ENCODE measurements at regions not wholly inside any gene's neighbourhood (a gene's known extent, or its start where the extent isn't known, plus 50 kb on each side); places are given as distances from the start of the nearest gene placed in this dataset.

DNA sequence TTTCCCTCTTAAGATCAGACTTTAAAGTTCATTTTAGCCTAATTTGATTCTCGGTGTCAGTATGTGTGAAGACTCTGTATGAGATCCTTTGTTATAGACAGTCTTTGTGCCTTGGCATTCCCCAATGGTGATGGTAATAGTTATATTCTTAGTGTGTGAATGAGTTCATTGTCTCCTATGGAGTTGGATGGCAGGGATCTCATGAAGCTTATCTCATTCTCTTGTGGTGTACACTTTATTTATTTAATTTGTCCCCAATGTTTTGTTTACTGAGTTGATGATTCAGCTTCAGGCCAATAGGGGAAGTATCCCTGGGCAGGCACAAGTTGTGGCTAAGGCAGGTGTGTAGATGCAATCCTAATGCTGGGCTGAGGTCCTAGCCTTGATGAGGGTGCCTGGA is 222.0 kb upstream of the DPPA4 start:
- Histone ChIP-seq H2AFZ (ENCODE audit: control insufficient read depth, low read depth, low read length) (no peak overlapping the region), H4K20me1 (ENCODE audit: control insufficient read depth, insufficient read depth) (no peaks in the 10 kb centered on the region), H3K36me3 (ENCODE audit: control insufficient read depth in 2 of 2, insufficient read depth in 2 of 2, low read length in 1 of 2) (no peaks in the 10 kb centered on the region), H3K4me1 (ENCODE audit: control insufficient read depth, insufficient read depth, low read length) (no peaks in the 10 kb centered on the region), H3K4me3 (no peak overlapping the region), H3K4me2 (ENCODE audit: control insufficient read depth, insufficient read depth) (no peak overlapping the region), H3K27ac (ENCODE audit: control insufficient read depth, insufficient read depth) (no peak overlapping the region), H3K79me2 (ENCODE audit: control insufficient read depth, insufficient read depth, low read length) (no peaks in the 10 kb centered on the region), H3K27me3 (replicated peaks in 1 of 2; ENCODE audit: control insufficient read depth in 2 of 2, insufficient read depth in 2 of 2, low read length in 1 of 2) (no peaks in the 10 kb centered on the region), H3K9me3 (replicated peaks; ENCODE audit: control insufficient read depth, insufficient read depth, low read length) (no peaks in the 10 kb centered on the region), H3K9ac (ENCODE audit: control insufficient read depth, insufficient read depth, low read length) (no peak overlapping the region)
- POLR2A ChIA-PET, result no interaction called here
- FAIRE-seq (no peak), ATAC-seq (no peak), DNase-seq (ENCODE audit: low read depth, low spot score) (no peak)
- intact Hi-C loops (cut with micrococcal nuclease; ENCODE audit: unreplicated experiment), result no loop called here
- 0% methylated on average over 1 of the region's 1 CpG for WGBS (ENCODE audit: insufficient coverage, insufficient replicate concordance, low lambda C conversion rate, missing lambda C conversion rate)
- in situ Hi-C loops (cut with MboI), result no loop called here
- CTCF ChIA-PET, result no interaction called here
- TF ChIP-seq NR2C1 (IDR thresholded peaks at IDR 0.05) (no peak), KLF5 (IDR thresholded peaks at IDR 0.05; ENCODE audit: partially characterized antibody) (no peak), SIN3A (IDR thresholded peaks at IDR 0.05; ENCODE audit: low read depth, low read length) (no peak), ZNF384 (IDR thresholded peaks at IDR 0.05; ENCODE audit: borderline replicate concordance, low read depth, low read length) (no peak), ATF7 (IDR thresholded peaks at IDR 0.05; ENCODE audit: low read depth) (no peak), ZNF24 (IDR thresholded peaks at IDR 0.05) (no peak)
- TF ChIP-seq, protein P1, sequence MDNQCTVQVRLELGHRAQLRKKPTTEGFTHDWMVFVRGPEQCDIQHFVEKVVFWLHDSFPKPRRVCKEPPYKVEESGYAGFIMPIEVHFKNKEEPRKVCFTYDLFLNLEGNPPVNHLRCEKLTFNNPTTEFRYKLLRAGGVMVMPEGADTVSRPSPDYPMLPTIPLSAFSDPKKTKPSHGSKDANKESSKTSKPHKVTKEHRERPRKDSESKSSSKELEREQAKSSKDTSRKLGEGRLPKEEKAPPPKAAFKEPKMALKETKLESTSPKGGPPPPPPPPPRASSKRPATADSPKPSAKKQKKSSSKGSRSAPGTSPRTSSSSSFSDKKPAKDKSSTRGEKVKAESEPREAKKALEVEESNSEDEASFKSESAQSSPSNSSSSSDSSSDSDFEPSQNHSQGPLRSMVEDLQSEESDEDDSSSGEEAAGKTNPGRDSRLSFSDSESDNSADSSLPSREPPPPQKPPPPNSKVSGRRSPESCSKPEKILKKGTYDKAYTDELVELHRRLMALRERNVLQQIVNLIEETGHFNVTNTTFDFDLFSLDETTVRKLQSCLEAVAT (IDR thresholded peaks at IDR 0.05), result no peak
- TF ChIP-seq, protein P2, sequence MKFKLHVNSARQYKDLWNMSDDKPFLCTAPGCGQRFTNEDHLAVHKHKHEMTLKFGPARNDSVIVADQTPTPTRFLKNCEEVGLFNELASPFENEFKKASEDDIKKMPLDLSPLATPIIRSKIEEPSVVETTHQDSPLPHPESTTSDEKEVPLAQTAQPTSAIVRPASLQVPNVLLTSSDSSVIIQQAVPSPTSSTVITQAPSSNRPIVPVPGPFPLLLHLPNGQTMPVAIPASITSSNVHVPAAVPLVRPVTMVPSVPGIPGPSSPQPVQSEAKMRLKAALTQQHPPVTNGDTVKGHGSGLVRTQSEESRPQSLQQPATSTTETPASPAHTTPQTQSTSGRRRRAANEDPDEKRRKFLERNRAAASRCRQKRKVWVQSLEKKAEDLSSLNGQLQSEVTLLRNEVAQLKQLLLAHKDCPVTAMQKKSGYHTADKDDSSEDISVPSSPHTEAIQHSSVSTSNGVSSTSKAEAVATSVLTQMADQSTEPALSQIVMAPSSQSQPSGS (IDR thresholded peaks at IDR 0.05; ENCODE audit: low read length), result no peak
- SMC1A ChIA-PET (ENCODE audit: uncharacterized antibody, unreplicated experiment), result no interaction called here
- no TSS peak for BruUV-seq (replicated peaks)
- RAD21 ChIA-PET (ENCODE audit: unreplicated experiment), result no interaction called here

Measured in GM12878 (cell line).